Tibial artery (tissue), 4 donors: ENCODE measurements at regions not wholly inside any gene's neighbourhood (a gene's known extent, or its start where the extent isn't known, plus 50 kb on each side); places are given as distances from the start of the nearest gene placed in this dataset.
"Not testable (repeated sequence)": the region's sequence is repeated elsewhere in the genome, so short reads cannot be mapped to it uniquely, and the experiment has no call there.

Experiments used
- DNase-seq, 2 donors: peaks; one replicate each; pipeline ENCODE4 v3.0.0-alpha.2; 2019
- H3K27ac ChIP-seq, 2 donors: fragments of 200-600 bp; sonication (generic) in 1 of 2; 1 replicate in 1 of 2; 2 replicates in 1 of 2; pipeline ENCODE4 v1.5.1; 2018 to 2019; ENCODE audit warnings: mild to moderate bottlenecking in 1 of 2
- H3K27me3 ChIP-seq, 2 donors: fragments of 200-600 bp; sonication (generic) in 1 of 2; one replicate each; pipeline versions ENCODE4 v1.5.1 to v1.6.0; 2016 to 2019
- H3K36me3 ChIP-seq, 3 donors: fragments of 200-600 bp; sonication (generic) in 2 of 3; one replicate each; pipeline ENCODE4 v1.5.1; 2016 to 2019; ENCODE audit warnings: mild to moderate bottlenecking in 2 of 3
- H3K4me1 ChIP-seq, 4 donors: fragments of 200-600 bp; sonication (generic) in 2 of 4; 1 replicate in 3 of 4; 2 replicates in 1 of 4; pipeline ENCODE4 v1.5.1; 2016 to 2019
- H3K4me3 ChIP-seq, 2 donors: fragments of 200-600 bp; sonication (generic) in 1 of 2; 1 replicate in 1 of 2; 2 replicates in 1 of 2; pipeline ENCODE4 v1.5.1; 2018 to 2019; ENCODE audit warnings: mild to moderate bottlenecking in 2 of 2
- H3K9me3 ChIP-seq, 3 donors: fragments of 200-600 bp; sonication (generic) in 1 of 3; one replicate each; pipeline ENCODE4 v1.5.1; 2016 to 2019
- CTCF ChIP-seq, 2 experiments: fragments of 200-600 bp in 1 of 2; fragments of 450-650 bp in 1 of 2; IDR thresholded peaks; one replicate each; pipeline ENCODE4 v1.5.1; 2017 to 2019; ENCODE audit warnings: antibody characterized with exemption in 2 of 2, mild to moderate bottlenecking in 1 of 2, moderate library complexity in 1 of 2
- intact Hi-C: fragments of 100-400 bp; cut with DNase I; formaldehyde crosslinking; loops from one replicate; pipeline ENCODE4 v1.15.0; 2023; ENCODE audit warnings: low total_unique reads

DNA sequence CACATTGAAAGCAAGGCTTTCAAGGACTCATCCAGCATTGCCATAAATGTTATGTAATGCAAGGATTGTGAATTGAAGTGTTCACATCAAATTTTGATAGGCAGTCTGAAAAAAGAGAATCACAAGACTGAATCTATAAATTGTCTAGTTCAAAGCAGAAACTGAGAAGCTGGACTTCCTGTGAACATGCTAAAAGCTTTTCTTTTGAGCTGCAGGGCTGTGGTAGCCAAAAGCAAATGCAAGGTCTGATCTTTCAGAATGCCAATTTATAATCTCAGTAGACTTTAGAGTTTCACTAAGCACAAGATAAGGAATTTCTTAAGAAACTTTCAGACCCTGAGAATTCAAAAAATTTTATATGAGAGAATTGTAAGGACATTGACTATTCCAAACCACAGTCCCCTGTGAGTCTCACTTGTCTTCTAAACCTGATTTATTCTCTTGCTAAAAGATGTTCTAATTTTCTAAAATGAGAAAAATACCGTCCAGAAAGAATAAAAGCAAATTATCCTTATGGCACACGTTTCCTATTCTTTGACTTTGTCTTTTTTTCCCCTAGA is 1700.3 kb downstream of the OTOL1 start:
- intact Hi-C loops = no loop called here
- H3K4me3 ChIP-seq = no peak overlapping the region
- no peak for TF ChIP-seq CTCF (IDR thresholded peaks at IDR 0.05)

GRCh38 chr3:163196245-163196644 is 1699.6 kb downstream of the OTOL1 start:
- intact Hi-C loops = no loop called here
- H3K36me3 ChIP-seq = no peaks in the 10 kb centered on the region
- H3K27me3 ChIP-seq = no peaks in the 10 kb centered on the region
- no peak overlapping the region for H3K4me3 ChIP-seq
- no peak for DNase-seq
- H3K4me1 ChIP-seq = peaks cover 0 to 11% (median 0%) of the 10 kb centered on the region in 4 donors
- no peak overlapping the region for H3K27ac ChIP-seq
- TF ChIP-seq CTCF (IDR thresholded peaks at IDR 0.05) = no peak
- no peaks in the 10 kb centered on the region for H3K9me3 ChIP-seq

More for the DNA sequence above, 1700.3 kb downstream of the OTOL1 start:
- H3K4me1 ChIP-seq = peaks cover 0 to 11% (median 0%) of the 10 kb centered on the region in 4 donors
- no peaks in the 10 kb centered on the region for H3K36me3 ChIP-seq
- no peaks in the 10 kb centered on the region for H3K9me3 ChIP-seq
- DNase-seq = no peak
- no peak overlapping the region for H3K27ac ChIP-seq
- no peaks in the 10 kb centered on the region for H3K27me3 ChIP-seq

DNA sequence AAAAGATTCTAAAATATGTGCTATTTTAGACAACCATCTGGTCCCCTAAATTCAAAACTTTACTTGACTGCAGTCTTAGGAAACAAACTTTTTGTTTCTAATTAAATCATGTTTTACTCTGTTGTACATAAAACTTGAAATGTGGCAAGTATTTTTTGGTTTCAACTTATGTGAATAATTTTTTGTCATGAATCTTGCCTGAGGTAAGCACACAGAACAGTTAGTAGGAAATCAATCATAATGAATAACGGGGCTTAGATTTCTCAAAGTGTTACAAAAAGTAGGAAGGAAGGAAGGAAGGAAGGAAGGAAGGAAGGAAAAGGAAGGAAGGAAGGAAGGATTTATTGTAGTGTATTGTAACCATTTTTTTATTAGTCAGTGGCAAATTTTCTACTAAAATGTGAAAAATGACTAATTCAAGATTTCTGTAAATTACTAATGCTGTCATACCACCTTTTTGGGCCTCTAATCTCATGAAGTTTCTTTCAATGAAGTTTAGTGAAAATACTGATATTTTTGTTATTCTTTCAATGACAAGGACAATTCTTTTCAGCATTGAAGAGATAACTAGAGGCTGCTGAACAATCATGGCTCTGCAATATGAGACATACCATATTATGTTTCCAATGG is 1689.2 kb downstream of the OTOL1 start:
- no peaks in the 10 kb centered on the region for H3K36me3 ChIP-seq

GRCh38 chr3:163175970-163176369 is 1679.4 kb downstream of the OTOL1 start:
- DNase-seq = no peak
- no peaks in the 10 kb centered on the region for H3K27me3 ChIP-seq
- H3K4me3 ChIP-seq = no peak overlapping the region
- H3K4me1 ChIP-seq = no peaks in the 10 kb centered on the region
- intact Hi-C loops = no loop called here
- no peak for TF ChIP-seq CTCF (IDR thresholded peaks at IDR 0.05)
- H3K27ac ChIP-seq = no peak overlapping the region
- no peaks in the 10 kb centered on the region for H3K36me3 ChIP-seq
- H3K9me3 ChIP-seq = no peaks in the 10 kb centered on the region

More for the DNA sequence above, 1689.2 kb downstream of the OTOL1 start:
- no peak for TF ChIP-seq CTCF (IDR thresholded peaks at IDR 0.05)
- H3K27ac ChIP-seq = no peak overlapping the region
- H3K4me1 ChIP-seq = no peaks in the 10 kb centered on the region
- H3K4me3 ChIP-seq = no peak overlapping the region
- H3K9me3 ChIP-seq = no peaks in the 10 kb centered on the region
- H3K27me3 ChIP-seq = no peaks in the 10 kb centered on the region
- intact Hi-C loops = no loop called here
- no peak for DNase-seq

GRCh38 chr3:163172513-163172912 is 1675.9 kb downstream of the OTOL1 start:
- H3K9me3 ChIP-seq, H3K4me1 ChIP-seq, intact Hi-C loops, H3K36me3 ChIP-seq, H3K27me3 ChIP-seq, DNase-seq, H3K4me3 ChIP-seq, H3K27ac ChIP-seq: not testable (repeated sequence)

- Histone ChIP-seq H3K36me3 (no peaks in the 10 kb centered on the region), H3K27ac (no peak overlapping the region), H3K9me3 (no peaks in the 10 kb centered on the region), H3K27me3 (no peaks in the 10 kb centered on the region), H3K4me3 (no peak overlapping the region), H3K4me1 (no peaks in the 10 kb centered on the region)
- TF ChIP-seq CTCF (IDR thresholded peaks at IDR 0.05) = no peak
- DNase-seq = no peak
- intact Hi-C loops = no loop called here
Measured at GRCh38 chr3:163166197-163166596, 1669.6 kb downstream of the OTOL1 start.
